ENCODE measurements at regions not wholly inside any gene's neighbourhood (a gene's known extent, or its start where the extent isn't known, plus 50 kb on each side); places are given as distances from the start of the nearest gene placed in this dataset.

DNA sequence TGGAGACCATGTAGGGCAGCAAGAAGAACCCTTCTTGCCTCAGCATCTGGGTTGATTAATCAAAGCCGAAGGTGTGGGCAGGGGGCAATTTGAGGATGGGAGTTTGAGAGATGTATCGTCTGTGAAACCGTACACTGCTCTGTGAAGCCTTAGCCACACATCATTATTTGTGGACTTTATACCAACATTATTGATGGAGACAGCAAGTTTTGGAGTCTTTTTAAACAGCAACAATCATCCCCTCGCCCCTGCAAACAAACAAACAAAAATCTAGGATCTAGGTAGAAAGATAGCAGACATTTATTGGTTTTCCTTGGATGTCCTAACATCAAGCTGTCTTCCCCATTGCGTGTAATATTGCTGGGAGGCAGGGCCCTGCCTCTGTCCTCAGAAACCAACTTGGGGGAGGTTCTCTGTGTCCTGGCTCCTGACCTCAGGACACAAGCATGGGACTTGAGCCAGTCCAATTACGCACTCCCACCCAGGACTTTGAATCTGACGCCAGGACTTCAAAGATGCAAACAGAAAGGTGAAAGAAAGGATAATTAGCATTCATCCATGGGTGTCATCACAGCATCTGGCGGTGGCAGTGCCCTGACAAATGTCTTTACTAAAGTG, 61.6 kb upstream of the PLET1 start:
- H3K27me3 ChIP-seq (ENCODE audit: control insufficient read depth, insufficient read depth, low read length): no peaks in the 10 kb centered on the region
- no peaks in the 10 kb centered on the region for H3K9me3 ChIP-seq (ENCODE audit: control insufficient read depth, insufficient read depth, low read length)
- no peak overlapping the region for H3K4me3 ChIP-seq (ENCODE audit: low read depth, low read length)
- ChIA-PET POLR2A (interaction anchor here (2.2 kb wide), 1 partner anchor 43 kb away, joined by 7 read pairs; no protein-coding TSS in a partner anchor), CTCF (interaction anchor here (0.5 to 0.6 kb wide), 2 partner anchors 43 to 176 kb away, joined by 3 to 5 read pairs; no protein-coding TSS in a partner anchor)
- TF ChIP-seq, protein P1, sequence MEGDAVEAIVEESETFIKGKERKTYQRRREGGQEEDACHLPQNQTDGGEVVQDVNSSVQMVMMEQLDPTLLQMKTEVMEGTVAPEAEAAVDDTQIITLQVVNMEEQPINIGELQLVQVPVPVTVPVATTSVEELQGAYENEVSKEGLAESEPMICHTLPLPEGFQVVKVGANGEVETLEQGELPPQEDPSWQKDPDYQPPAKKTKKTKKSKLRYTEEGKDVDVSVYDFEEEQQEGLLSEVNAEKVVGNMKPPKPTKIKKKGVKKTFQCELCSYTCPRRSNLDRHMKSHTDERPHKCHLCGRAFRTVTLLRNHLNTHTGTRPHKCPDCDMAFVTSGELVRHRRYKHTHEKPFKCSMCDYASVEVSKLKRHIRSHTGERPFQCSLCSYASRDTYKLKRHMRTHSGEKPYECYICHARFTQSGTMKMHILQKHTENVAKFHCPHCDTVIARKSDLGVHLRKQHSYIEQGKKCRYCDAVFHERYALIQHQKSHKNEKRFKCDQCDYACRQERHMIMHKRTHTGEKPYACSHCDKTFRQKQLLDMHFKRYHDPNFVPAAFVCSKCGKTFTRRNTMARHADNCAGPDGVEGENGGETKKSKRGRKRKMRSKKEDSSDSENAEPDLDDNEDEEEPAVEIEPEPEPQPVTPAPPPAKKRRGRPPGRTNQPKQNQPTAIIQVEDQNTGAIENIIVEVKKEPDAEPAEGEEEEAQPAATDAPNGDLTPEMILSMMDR (IDR thresholded peaks at IDR 0.05; ENCODE audit: low read depth, low read length): no peak
- no peak for DNase-seq (ENCODE audit: low read depth, low spot score)
- peak overlapping the region; percentile 65 for H3K27ac ChIP-seq (ENCODE audit: low read depth, low read length)

DNA sequence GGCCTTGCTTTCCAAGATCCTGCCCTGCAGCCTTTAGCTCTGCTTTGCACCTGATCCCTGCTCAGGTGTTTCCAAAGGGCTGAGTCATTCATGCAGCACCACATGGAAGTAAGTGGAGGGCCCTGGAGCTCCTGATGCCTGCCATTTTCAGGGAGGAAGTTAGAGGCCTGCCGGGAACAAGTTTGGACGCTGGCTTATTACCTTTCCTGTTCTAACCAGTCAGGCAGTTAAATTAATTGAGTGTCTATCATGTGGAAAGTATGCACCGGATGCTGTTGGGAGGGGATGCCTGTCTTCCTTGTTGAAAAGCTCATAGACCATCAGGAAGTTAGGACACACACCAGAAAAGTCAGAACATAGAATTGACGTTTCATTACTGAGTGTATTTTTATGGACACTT, 73.7 kb upstream of the PLET1 start:
- Histone ChIP-seq H3K27me3 (ENCODE audit: control insufficient read depth, insufficient read depth, low read length) (no peaks in the 10 kb centered on the region), H3K27ac (ENCODE audit: low read depth, low read length) (no peak overlapping the region), H3K9me3 (ENCODE audit: control insufficient read depth, insufficient read depth, low read length) (no peaks in the 10 kb centered on the region), H3K4me3 (ENCODE audit: low read depth, low read length) (no peak overlapping the region)
- DNase-seq (ENCODE audit: low read depth, low spot score): no peak
- CTCF ChIA-PET: interaction anchor here (1.1 kb wide), 1 partner anchor 54 kb away, joined by 6 read pairs; no protein-coding TSS in a partner anchor
- TF ChIP-seq, protein P1 (IDR thresholded peaks at IDR 0.05; ENCODE audit: low read depth, low read length): no peak
- POLR2A ChIA-PET: no interaction called here

DNA sequence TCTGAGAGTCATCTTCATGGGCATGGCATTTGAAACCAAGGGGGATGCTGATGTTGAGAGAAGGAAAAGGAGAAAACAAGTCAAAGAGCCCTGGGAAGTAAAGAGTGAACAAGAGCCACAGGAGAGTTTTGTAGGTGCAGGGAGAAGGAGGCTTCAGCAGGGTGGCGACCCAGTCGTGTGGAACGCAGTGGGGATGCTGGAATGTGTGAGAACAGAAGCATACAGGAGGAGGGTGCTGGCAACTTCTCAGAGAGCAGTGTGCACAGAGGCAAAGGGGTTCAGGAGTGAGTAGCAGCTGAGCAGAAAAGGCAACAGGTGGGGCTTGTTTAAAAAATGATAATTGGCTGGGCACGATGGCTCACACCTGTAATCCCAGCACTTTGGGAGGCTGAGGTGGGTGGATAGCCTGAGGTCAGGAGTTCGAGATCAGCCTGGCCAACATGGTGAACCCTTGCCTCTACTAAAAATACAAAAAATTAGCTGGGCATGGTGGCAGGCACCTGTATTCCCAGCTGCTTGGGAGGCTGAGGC, 75.8 kb upstream of the PLET1 start:
- no peaks in the 10 kb centered on the region for H3K9me3 ChIP-seq (ENCODE audit: control insufficient read depth, insufficient read depth, low read length)
- no peak overlapping the region for H3K4me3 ChIP-seq (ENCODE audit: low read depth, low read length)
- CTCF ChIA-PET: no interaction called here
- DNase-seq (ENCODE audit: low read depth, low spot score): no peak
- POLR2A ChIA-PET: no interaction called here
- no peak overlapping the region for H3K27ac ChIP-seq (ENCODE audit: low read depth, low read length)
- TF ChIP-seq, protein P1 (IDR thresholded peaks at IDR 0.05; ENCODE audit: low read depth, low read length): no peak
- no peaks in the 10 kb centered on the region for H3K27me3 ChIP-seq (ENCODE audit: control insufficient read depth, insufficient read depth, low read length)

DNA sequence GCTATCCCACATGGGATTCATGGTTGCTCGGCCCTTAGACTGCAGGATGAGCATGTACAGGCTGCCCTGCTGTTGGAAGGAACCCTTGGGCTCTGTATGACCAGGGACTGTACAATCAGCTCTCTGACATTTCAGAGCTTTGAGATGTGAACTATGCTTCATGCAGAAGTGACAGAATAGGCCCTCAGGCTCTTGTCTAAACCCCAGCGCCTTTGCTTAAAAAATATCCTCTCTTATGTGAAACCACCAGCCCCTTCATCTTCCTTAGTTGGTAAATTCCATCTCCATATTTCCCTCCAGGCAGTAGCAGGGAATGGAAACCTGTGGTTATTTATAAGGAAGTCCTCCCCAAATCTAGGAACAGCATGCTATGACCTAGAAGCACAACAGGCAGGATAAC, 78.9 kb upstream of the PLET1 start:
- H3K27me3 ChIP-seq (ENCODE audit: control insufficient read depth, insufficient read depth, low read length): no peaks in the 10 kb centered on the region
- DNase-seq (ENCODE audit: low read depth, low spot score): no peak
- H3K4me3 ChIP-seq (ENCODE audit: low read depth, low read length): no peak overlapping the region
- no peaks in the 10 kb centered on the region for H3K9me3 ChIP-seq (ENCODE audit: control insufficient read depth, insufficient read depth, low read length)
- POLR2A ChIA-PET: no interaction called here
- TF ChIP-seq, protein P1 (IDR thresholded peaks at IDR 0.05; ENCODE audit: low read depth, low read length): no peak
- CTCF ChIA-PET: no interaction called here
- no peak overlapping the region for H3K27ac ChIP-seq (ENCODE audit: low read depth, low read length)

DNA sequence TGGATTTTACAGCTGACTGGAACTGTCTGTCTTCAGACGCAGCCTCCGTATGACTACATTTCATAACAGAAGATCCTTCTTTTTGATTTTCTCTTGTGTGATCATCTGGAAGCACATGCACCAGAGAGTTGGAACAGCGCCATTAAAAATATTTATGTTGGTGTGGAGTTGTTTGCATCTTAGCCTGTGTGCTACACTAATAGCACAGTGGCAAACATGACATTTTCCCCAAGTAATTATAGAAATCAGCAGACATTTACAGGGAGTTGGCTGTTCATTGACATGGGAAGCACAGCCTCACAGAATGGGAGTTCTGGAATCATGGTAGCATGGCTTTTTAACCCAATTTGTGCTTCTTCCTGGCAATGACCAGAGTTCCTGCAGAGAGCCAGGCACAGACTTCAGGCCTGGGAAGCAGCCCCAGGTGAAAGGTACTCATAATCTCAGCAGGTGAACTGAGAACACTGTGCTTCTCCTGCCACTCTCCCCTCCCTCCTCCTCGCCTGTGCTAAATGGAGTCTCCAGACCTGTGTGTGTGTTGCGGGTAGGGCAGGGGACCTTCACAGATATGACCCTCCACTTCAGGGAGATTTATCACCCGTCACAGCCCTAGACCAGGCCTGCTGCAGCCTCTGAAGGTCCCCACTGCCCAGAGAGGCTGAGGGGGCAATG, 82.8 kb upstream of the PLET1 start:
- TF ChIP-seq, protein P1 (IDR thresholded peaks at IDR 0.05; ENCODE audit: low read depth, low read length): no peak
- no peaks in the 10 kb centered on the region for H3K27me3 ChIP-seq (ENCODE audit: control insufficient read depth, insufficient read depth, low read length)
- no peaks in the 10 kb centered on the region for H3K9me3 ChIP-seq (ENCODE audit: control insufficient read depth, insufficient read depth, low read length)
- no peak for DNase-seq (ENCODE audit: low read depth, low spot score)
- no peak overlapping the region for H3K27ac ChIP-seq (ENCODE audit: low read depth, low read length)
- ChIA-PET POLR2A (no interaction called here), CTCF (no interaction called here)
- H3K4me3 ChIP-seq (ENCODE audit: low read depth, low read length): no peak overlapping the region

All from AG04450 (cell line).